ENCODE measurements at regions not wholly inside any gene's neighbourhood (a gene's known extent, or its start where the extent isn't known, plus 50 kb on each side); places are given as distances from the start of the nearest gene placed in this dataset.
A peak's percentile ranks its signal among the peaks of the same experiment; 100 is the strongest.

DNA sequence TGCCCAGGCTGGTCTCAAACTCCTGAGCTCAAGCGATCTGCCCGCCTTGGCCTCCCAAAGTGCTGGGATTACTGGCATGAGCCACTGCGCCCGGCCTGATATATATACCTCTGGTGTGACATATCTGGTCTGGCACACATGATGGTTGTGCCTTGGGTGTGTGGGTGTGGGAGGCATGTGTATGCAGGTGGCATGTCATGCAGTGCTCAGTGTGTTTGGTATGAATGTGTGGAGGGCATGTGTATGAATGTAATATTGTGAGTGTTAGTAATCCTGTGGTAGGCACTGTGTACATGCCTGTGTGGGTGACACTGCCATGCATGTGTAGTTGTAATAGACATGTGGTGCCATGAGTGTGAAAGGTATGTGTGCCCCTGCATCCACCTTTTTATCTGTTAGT is 179.3 kb upstream of the GOT2 start:
- TF ChIP-seq EP300 (IDR thresholded peaks at IDR 0.05) = no peak
- TF ChIP-seq POLR2AphosphoS5 (IDR thresholded peaks at IDR 0.05) = no peak
- no peak for TF ChIP-seq CTCF (IDR thresholded peaks at IDR 0.05)
- no peak for TF ChIP-seq POLR2A (IDR thresholded peaks at IDR 0.05)
- H3K4me1 ChIP-seq = no peaks in the 10 kb centered on the region
- peaks cover 0 to 4% (median 0%) of the 10 kb centered on the region in 4 donors for H3K9me3 ChIP-seq
- no peaks in the 10 kb centered on the region for H3K36me3 ChIP-seq
- no peak overlapping the region for H3K4me3 ChIP-seq
- DNase-seq = no peak
- ATAC-seq (ENCODE audit: low FRiP score in 2 of 2) = peak in 1 of 2 donors; percentile 75
- H3K27me3 ChIP-seq = no peaks in the 10 kb centered on the region
- no peak overlapping the region for H3K27ac ChIP-seq
- WGBS, 2 donors = 80 to 98% methylated on average over 4 of the region's 4 CpGs

- DNase-seq (no peak), ATAC-seq (ENCODE audit: low FRiP score in 2 of 2) (no peak)
- TF ChIP-seq POLR2A (IDR thresholded peaks at IDR 0.05) (no peak), EP300 (IDR thresholded peaks at IDR 0.05) (no peak), POLR2AphosphoS5 (IDR thresholded peaks at IDR 0.05) (no peak), CTCF (IDR thresholded peaks at IDR 0.05) (no peak)
- Histone ChIP-seq H3K4me1 (no peaks in the 10 kb centered on the region), H3K36me3 (no peaks in the 10 kb centered on the region), H3K9me3 (peaks cover 0 to 4% (median 0%) of the 10 kb centered on the region in 4 donors), H3K4me3 (no peak overlapping the region), H3K27ac (no peak overlapping the region), H3K27me3 (no peaks in the 10 kb centered on the region)
Observed at GRCh38 chr16:58912571-58912970, 178.5 kb upstream of the GOT2 start.

- H3K4me3 ChIP-seq = no peak overlapping the region
- DNase-seq (peak in 1 of 2 donors; percentile 38), ATAC-seq (ENCODE audit: low FRiP score in 2 of 2) (no peak)
- no peaks in the 10 kb centered on the region for H3K9me3 ChIP-seq
- no peaks in the 10 kb centered on the region for H3K4me1 ChIP-seq
- TF ChIP-seq POLR2AphosphoS5 (IDR thresholded peaks at IDR 0.05) (no peak), EP300 (IDR thresholded peaks at IDR 0.05) (no peak), POLR2A (IDR thresholded peaks at IDR 0.05) (no peak), CTCF (IDR thresholded peaks at IDR 0.05) (no peak)
- no peak overlapping the region for H3K27ac ChIP-seq
- H3K36me3 ChIP-seq = no peaks in the 10 kb centered on the region
- H3K27me3 ChIP-seq = no peaks in the 10 kb centered on the region
- 71 to 78% methylated on average over 8 of the region's 8 CpGs for WGBS, 2 donors
Observed at GRCh38 chr16:58906981-58907715, 173.0 kb upstream of the GOT2 start.

DNA sequence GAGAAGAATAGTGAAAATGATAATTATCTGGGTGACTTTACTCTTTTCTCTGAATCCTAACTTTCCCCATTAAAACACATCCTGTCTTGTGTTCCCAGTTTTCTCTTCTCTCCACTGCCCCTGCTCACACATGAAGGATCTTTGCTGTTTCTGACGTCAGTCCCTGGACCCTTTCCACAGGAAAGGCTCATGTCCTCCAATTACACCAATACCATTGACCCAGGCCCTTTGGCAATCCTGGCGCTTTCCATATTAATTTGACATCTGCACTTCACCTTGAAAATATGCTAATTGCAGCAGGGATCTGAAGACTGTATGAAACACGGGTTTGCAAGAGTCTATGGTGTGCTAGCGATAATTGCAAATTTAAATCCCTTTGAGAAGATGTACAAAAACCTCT is 170.2 kb upstream of the GOT2 start:
- TF ChIP-seq POLR2A (IDR thresholded peaks at IDR 0.05) (no peak), CTCF (IDR thresholded peaks at IDR 0.05) (no peak), EP300 (IDR thresholded peaks at IDR 0.05) (no peak), POLR2AphosphoS5 (IDR thresholded peaks at IDR 0.05) (no peak)
- ATAC-seq (ENCODE audit: low FRiP score in 2 of 2) (no peak), DNase-seq (no peak)
- Histone ChIP-seq H3K9me3 (no peaks in the 10 kb centered on the region), H3K4me3 (no peak overlapping the region), H3K27ac (no peak overlapping the region), H3K4me1 (no peaks in the 10 kb centered on the region), H3K27me3 (no peaks in the 10 kb centered on the region), H3K36me3 (no peaks in the 10 kb centered on the region)
- WGBS, 2 donors = 76 to 77% methylated on average over 4 of the region's 4 CpGs

DNA sequence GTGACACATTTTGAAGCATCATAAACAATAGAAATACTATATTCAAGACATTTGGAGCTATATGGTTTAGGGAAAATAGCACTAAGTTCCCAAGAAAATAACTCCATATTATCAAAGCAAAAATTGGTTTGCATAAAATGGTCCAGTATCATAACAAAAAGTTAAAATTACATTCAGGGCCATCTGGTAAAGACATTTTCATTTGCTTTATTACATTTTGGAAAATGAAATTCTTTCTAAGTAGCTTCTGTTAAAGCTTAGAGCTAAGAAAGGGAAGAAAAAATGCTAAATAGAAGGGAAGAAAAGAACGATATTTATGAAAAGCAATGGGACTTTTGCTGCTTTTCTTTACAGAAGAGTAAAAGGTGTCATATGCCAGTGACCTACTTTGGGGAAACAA is 155.4 kb upstream of the GOT2 start:
- Histone ChIP-seq H3K27ac (no peak overlapping the region), H3K4me3 (no peak overlapping the region), H3K36me3 (no peaks in the 10 kb centered on the region), H3K4me1 (no peaks in the 10 kb centered on the region), H3K27me3 (no peaks in the 10 kb centered on the region), H3K9me3 (no peaks in the 10 kb centered on the region)
- TF ChIP-seq CTCF (IDR thresholded peaks at IDR 0.05) (no peak), EP300 (IDR thresholded peaks at IDR 0.05) (no peak), POLR2AphosphoS5 (IDR thresholded peaks at IDR 0.05) (no peak), POLR2A (IDR thresholded peaks at IDR 0.05) (no peak)
- WGBS, 2 donors = 88 to 91% methylated on average over 1 of the region's 1 CpG
- no peak for DNase-seq
- no peak for ATAC-seq (ENCODE audit: low FRiP score in 2 of 2)

Data from upper lobe of left lung (tissue), 6 donors.